ENCODE measurements at regions not wholly inside any gene's neighbourhood (a gene's known extent, or its start where the extent isn't known, plus 50 kb on each side); places are given as distances from the start of the nearest gene placed in this dataset.

GRCh38 chrX:81868979-81869378 lies 667.1 kb downstream of the SH3BGRL start:
- TF ChIP-seq CTCF (IDR thresholded peaks at IDR 0.05; ENCODE audit: poor library complexity, severe bottlenecking) (no peak), MXI1 (conservative IDR thresholded peaks at IDR 0.05; ENCODE audit: poor library complexity, severe bottlenecking) (no peak), EP300 (conservative IDR thresholded peaks at IDR 0.05; ENCODE audit: poor library complexity, severe bottlenecking) (no peak), EZH2 (IDR thresholded peaks at IDR 0.05; ENCODE audit: borderline replicate concordance, insufficient read depth, low read length, poor library complexity, severe bottlenecking) (no peak), SMC3 (conservative IDR thresholded peaks at IDR 0.05; ENCODE audit: poor library complexity) (no peak), TAF1 (IDR thresholded peaks at IDR 0.05; ENCODE audit: low read depth) (no peak), POLR2AphosphoS5 (IDR thresholded peaks at IDR 0.05) (no peak), RAD21 (conservative IDR thresholded peaks at IDR 0.05) (no peak)
